OCI-LY1 (cell line): ENCODE measurements at regions not wholly inside any gene's neighbourhood (a gene's known extent, or its start where the extent isn't known, plus 50 kb on each side); places are given as distances from the start of the nearest gene placed in this dataset.

Experiments
- H2AFZ ChIP-seq: fragments of 200-600 bp; sonication (generic), shearing (Covaris generic); 2 replicates; pipeline ENCODE4 v1.6.0; 2014; ENCODE audit warnings: antibody characterized with exemption, mild to moderate bottlenecking, low read length
- H3F3A ChIP-seq: fragments of 200-600 bp; sonication (generic), shearing (Covaris generic); 2 replicates; pipeline ENCODE4 v1.6.0; 2014; ENCODE audit warnings: mild to moderate bottlenecking, antibody characterized with exemption, low read length, moderate library complexity; ENCODE audit not compliant: insufficient read depth
- H3K27ac ChIP-seq: fragments of 200-600 bp; sonication (generic); 2 replicates; pipeline ENCODE4 v1.5.1; 2014; ENCODE audit warnings: low read length, mixed run types, mild to moderate bottlenecking, low read depth; ENCODE audit not compliant: poor library complexity, severe bottlenecking
- H3K27me3 ChIP-seq: fragments of 200-600 bp; sonication (generic); 2 replicates; pipeline ENCODE4 v1.6.0; 2014; ENCODE audit warnings: antibody characterized with exemption, mild to moderate bottlenecking, low read length, moderate library complexity; ENCODE audit not compliant: insufficient read depth
- H3K36me3 ChIP-seq: fragments of 200-600 bp; sonication (generic); 2 replicates; pipeline ENCODE4 v1.6.1; 2014; ENCODE audit warnings: mild to moderate bottlenecking, antibody characterized with exemption, low read length, moderate library complexity, mixed read lengths; ENCODE audit not compliant: insufficient read depth
- H3K4me1 ChIP-seq: fragments of 200-600 bp; sonication (generic); 2 replicates; pipeline ENCODE4 v1.5.1; 2014; ENCODE audit warnings: mild to moderate bottlenecking, low read length, moderate library complexity; ENCODE audit not compliant: insufficient read depth, severe bottlenecking
- H3K4me2 ChIP-seq: fragments of 200-600 bp; sonication (generic), shearing (Covaris generic); 2 replicates; pipeline ENCODE4 v1.6.1; 2014; ENCODE audit warnings: low read length
- H3K4me3 ChIP-seq: fragments of 200-600 bp; sonication (generic); 2 replicates; pipeline ENCODE4 v1.5.1; 2014; ENCODE audit warnings: low read length, low read depth, mild to moderate bottlenecking, mixed read lengths; ENCODE audit not compliant: poor library complexity, severe bottlenecking
- H3K79me2 ChIP-seq: fragments of 200-600 bp; shearing (Covaris generic); 2 replicates; pipeline ENCODE4 v1.6.1; 2016; ENCODE audit warnings: mixed run types, low read length, mixed read lengths; ENCODE audit not compliant: insufficient read depth
- H3K9ac ChIP-seq: fragments of 200-600 bp; sonication (generic), shearing (Covaris generic); 2 replicates; pipeline ENCODE4 v1.6.1; 2014; ENCODE audit warnings: mild to moderate bottlenecking, low read length, mixed read lengths
- H3K9me2 ChIP-seq: fragments of 200-600 bp; sonication (generic), shearing (Covaris generic); 2 replicates; pipeline ENCODE4 v1.6.1; 2014; ENCODE audit warnings: low read depth, mild to moderate bottlenecking, low read length, mixed read lengths
- H3K9me3 ChIP-seq: fragments of 200-600 bp; shearing (Covaris generic); 2 replicates; pipeline ENCODE4 v1.6.1; 2014; ENCODE audit warnings: low read length, mixed read lengths
- H4K20me1 ChIP-seq: fragments of 200-600 bp; sonication (generic), shearing (Covaris generic); 2 replicates; pipeline ENCODE4 v1.6.0; 2016; ENCODE audit warnings: mild to moderate bottlenecking, low read length; ENCODE audit not compliant: insufficient read depth
- EZH2 ChIP-seq: fragments of 200-600 bp; sonication (generic), shearing (Covaris generic); IDR thresholded peaks from 2 replicates; pipeline ENCODE4 v1.8.0; 2017; ENCODE audit warnings: borderline replicate concordance, mixed run types, mild to moderate bottlenecking, antibody characterized with exemption, low read length, moderate library complexity, mixed read lengths
- TF ChIP-seq, protein P1 (sequence below): fragments of 200-600 bp; sonication (generic), shearing (Covaris generic); IDR thresholded peaks from 2 replicates; pipeline ENCODE4 v1.5.1; 2017; ENCODE audit warnings: mild to moderate bottlenecking, antibody characterized with exemption, low read length, moderate library complexity, mixed read lengths

GRCh38 chr2:30382995-30383394 is 64.1 kb upstream of the LCLAT1 start:
- Histone ChIP-seq H3K9me2 (no peaks in the 10 kb centered on the region), H3K36me3 (no peaks in the 10 kb centered on the region), H3K9me3 (no peaks in the 10 kb centered on the region), H3K4me3 (no peak overlapping the region), H3K27me3 (no peaks in the 10 kb centered on the region), H4K20me1 (no peaks in the 10 kb centered on the region), H3K79me2 (no peaks in the 10 kb centered on the region), H2AFZ (no peak overlapping the region), H3K4me1 (no peaks in the 10 kb centered on the region), H3K4me2 (no peak overlapping the region), H3K27ac (no peak overlapping the region), H3F3A (no peaks in the 10 kb centered on the region), H3K9ac (no peak overlapping the region)
- no peak for TF ChIP-seq EZH2
- TF ChIP-seq, protein P1, sequence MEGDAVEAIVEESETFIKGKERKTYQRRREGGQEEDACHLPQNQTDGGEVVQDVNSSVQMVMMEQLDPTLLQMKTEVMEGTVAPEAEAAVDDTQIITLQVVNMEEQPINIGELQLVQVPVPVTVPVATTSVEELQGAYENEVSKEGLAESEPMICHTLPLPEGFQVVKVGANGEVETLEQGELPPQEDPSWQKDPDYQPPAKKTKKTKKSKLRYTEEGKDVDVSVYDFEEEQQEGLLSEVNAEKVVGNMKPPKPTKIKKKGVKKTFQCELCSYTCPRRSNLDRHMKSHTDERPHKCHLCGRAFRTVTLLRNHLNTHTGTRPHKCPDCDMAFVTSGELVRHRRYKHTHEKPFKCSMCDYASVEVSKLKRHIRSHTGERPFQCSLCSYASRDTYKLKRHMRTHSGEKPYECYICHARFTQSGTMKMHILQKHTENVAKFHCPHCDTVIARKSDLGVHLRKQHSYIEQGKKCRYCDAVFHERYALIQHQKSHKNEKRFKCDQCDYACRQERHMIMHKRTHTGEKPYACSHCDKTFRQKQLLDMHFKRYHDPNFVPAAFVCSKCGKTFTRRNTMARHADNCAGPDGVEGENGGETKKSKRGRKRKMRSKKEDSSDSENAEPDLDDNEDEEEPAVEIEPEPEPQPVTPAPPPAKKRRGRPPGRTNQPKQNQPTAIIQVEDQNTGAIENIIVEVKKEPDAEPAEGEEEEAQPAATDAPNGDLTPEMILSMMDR: no peak

DNA sequence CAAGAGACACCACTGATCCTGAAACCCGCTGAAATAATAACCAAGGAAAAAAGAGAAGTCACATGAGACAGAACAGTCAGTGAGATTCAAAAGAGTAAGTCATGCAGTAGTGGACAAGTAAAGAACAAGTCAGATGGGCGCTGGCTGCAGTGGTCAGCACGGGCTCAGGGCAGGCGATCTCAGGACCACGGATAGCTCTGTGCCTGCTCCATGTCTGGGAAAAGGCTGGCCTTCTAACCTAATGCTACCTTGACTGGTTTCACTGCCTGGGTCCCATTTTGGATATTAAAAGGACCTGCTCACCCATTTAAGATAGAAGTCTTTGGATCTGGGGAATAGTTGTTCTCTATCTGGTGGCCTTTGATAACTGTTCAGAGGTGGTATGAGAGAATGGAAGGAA is 61.7 kb upstream of the LCLAT1 start:
- Histone ChIP-seq H3K27ac (no peak overlapping the region), H3K4me3 (no peak overlapping the region), H3K4me1 (no peaks in the 10 kb centered on the region), H4K20me1 (no peaks in the 10 kb centered on the region), H3K9ac (no peak overlapping the region), H3K79me2 (no peaks in the 10 kb centered on the region), H3K9me3 (no peaks in the 10 kb centered on the region), H3K4me2 (no peak overlapping the region), H3K36me3 (no peaks in the 10 kb centered on the region), H3K27me3 (no peaks in the 10 kb centered on the region), H3F3A (no peaks in the 10 kb centered on the region), H3K9me2 (no peaks in the 10 kb centered on the region), H2AFZ (no peak overlapping the region)
- no peak for TF ChIP-seq EZH2
- TF ChIP-seq, protein P1: no peak

DNA sequence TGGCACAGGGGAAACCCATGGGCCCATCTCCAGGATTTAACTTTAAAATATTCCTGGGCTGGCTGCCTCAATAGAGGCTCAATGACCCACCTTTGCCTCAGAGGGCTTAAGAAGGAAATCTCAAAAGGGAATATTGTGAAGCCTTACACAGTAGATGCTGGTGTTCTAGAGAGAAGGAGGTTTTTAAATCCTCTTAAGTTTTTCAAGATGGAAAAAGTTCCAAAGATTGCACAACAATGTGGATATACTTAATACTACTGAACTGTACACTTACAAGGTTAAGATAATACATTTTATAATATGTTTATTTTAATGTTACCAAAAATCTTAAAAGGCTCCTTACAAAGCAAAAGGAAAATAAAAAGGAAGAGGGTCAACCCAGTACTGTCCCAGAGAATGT is 54.9 kb upstream of the LCLAT1 start:
- Histone ChIP-seq H4K20me1 (no peaks in the 10 kb centered on the region), H2AFZ (no peak overlapping the region), H3K79me2 (no peaks in the 10 kb centered on the region), H3K27me3 (no peaks in the 10 kb centered on the region), H3K4me3 (no peak overlapping the region), H3K4me2 (no peak overlapping the region), H3K36me3 (no peaks in the 10 kb centered on the region), H3K9ac (no peak overlapping the region), H3K4me1 (no peaks in the 10 kb centered on the region), H3K9me2 (no peaks in the 10 kb centered on the region), H3K9me3 (no peaks in the 10 kb centered on the region), H3K27ac (no peak overlapping the region), H3F3A (no peaks in the 10 kb centered on the region)
- TF ChIP-seq, protein P1: no peak
- TF ChIP-seq EZH2: no peak
